GM13976 (cell line): ENCODE measurements at regions not wholly inside any gene's neighbourhood (a gene's known extent, or its start where the extent isn't known, plus 50 kb on each side); places are given as distances from the start of the nearest gene placed in this dataset.

Experiments
- DNase-seq: peaks from one replicate; pipeline ENCODE4 v3.0.0; 2012; ENCODE audit warnings: low spot score
- in situ Hi-C: fragments of 300-500 bp; cut with MboI; formaldehyde crosslinking; loops from one replicate; pipeline ENCODE4 v1.12.0; 2022; ENCODE audit warnings: low sequenced_read_pairs, mixed read lengths, inconsistent platforms; ENCODE audit not compliant: unreplicated experiment
- TF ChIP-seq, protein P1 (sequence below): IDR thresholded peaks from 2 replicates; pipeline ENCODE4 v1.5.1; 2012; ENCODE audit warnings: borderline replicate concordance, mild to moderate bottlenecking; ENCODE audit not compliant: insufficient read depth; ENCODE audit errors: extremely low read depth, missing control alignments, control extremely low read depth

- no peak for DNase-seq
- in situ Hi-C loops = no loop called here
- TF ChIP-seq, protein P1, sequence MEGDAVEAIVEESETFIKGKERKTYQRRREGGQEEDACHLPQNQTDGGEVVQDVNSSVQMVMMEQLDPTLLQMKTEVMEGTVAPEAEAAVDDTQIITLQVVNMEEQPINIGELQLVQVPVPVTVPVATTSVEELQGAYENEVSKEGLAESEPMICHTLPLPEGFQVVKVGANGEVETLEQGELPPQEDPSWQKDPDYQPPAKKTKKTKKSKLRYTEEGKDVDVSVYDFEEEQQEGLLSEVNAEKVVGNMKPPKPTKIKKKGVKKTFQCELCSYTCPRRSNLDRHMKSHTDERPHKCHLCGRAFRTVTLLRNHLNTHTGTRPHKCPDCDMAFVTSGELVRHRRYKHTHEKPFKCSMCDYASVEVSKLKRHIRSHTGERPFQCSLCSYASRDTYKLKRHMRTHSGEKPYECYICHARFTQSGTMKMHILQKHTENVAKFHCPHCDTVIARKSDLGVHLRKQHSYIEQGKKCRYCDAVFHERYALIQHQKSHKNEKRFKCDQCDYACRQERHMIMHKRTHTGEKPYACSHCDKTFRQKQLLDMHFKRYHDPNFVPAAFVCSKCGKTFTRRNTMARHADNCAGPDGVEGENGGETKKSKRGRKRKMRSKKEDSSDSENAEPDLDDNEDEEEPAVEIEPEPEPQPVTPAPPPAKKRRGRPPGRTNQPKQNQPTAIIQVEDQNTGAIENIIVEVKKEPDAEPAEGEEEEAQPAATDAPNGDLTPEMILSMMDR = no peak
Observed at GRCh38 chr7:47202146-47202783, 379.6 kb downstream of the TNS3 start.

DNA sequence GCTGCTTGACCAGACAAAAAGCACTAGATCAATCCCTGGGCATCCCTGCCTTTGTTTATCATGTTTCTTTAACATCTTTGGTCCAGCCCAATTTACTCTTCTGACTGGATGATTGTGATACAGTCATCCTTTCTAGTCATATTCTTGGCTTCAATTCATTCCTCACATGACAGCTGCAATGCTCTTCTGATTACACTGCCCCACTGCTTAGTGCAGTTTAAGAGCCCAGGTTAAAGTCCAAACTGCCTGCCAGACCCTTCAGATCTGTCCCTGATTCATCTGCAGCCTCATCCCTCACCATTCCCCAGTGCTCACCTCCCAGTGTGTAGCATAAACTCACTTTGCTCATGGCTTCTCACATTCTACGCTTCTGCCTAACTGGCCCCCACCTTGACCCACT lies 383.8 kb downstream of the TNS3 start:
- DNase-seq = no peak
- in situ Hi-C loops = loop anchor here (25.0 kb wide), 2 partner anchors 836 to 1286 kb away; partner anchors contain the start of gene IGFBP3
- TF ChIP-seq, protein P1 = no peak

DNA sequence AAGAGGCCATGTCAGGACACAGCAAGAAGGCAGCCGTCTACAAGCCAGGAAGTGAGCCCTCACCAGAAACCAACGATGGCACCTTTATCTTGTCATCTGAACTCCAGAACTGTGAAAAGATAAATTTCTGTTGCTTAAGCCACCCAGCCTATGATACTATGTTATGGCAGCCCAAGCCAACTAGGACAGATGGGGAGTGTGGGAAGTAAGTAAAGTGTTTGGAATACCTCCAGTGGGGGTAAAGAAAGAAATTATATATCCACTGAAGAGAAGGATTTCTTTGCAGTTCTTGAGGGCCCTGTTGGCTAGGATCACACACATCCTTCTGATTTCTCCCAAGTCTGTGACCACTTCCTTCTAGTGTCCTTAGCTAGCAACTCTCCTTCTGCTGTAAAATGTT lies 384.4 kb downstream of the TNS3 start:
- DNase-seq = no peak
- in situ Hi-C loops = loop anchor here (25.0 kb wide), 2 partner anchors 835 to 1285 kb away; partner anchors contain the start of gene IGFBP3

DNA sequence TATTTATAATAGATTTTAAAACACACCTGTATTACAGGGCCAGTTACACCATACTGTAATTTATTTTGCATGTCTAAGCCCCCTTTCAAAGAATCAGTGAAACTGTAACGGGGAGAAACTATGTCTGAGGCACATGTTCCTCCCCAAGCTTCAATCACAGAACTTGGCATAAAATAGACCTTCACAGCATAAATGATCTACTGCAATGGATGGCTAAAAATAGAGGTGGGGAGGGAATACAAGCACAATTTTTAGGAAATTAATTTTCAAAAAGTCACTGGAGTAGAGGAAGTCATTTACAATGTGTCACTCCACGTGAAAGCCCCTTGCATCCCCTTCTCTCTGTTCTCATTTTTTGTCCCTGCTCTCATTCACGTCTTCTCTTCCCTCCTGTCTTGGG lies 385.2 kb downstream of the TNS3 start:
- TF ChIP-seq, protein P1 = no peak
- in situ Hi-C loops = loop anchor here (25.0 kb wide), 2 partner anchors 834 to 1284 kb away; partner anchors contain the start of gene IGFBP3
- DNase-seq = no peak

More for the DNA sequence above, 384.4 kb downstream of the TNS3 start:
- TF ChIP-seq, protein P1 = no peak

- DNase-seq = no peak
- TF ChIP-seq, protein P1 = no peak
- in situ Hi-C loops = loop anchor here (25.0 kb wide), 2 partner anchors 834 to 1284 kb away; partner anchors contain the start of gene IGFBP3
Observed at GRCh38 chr7:47196106-47196645, 385.7 kb downstream of the TNS3 start.

DNA sequence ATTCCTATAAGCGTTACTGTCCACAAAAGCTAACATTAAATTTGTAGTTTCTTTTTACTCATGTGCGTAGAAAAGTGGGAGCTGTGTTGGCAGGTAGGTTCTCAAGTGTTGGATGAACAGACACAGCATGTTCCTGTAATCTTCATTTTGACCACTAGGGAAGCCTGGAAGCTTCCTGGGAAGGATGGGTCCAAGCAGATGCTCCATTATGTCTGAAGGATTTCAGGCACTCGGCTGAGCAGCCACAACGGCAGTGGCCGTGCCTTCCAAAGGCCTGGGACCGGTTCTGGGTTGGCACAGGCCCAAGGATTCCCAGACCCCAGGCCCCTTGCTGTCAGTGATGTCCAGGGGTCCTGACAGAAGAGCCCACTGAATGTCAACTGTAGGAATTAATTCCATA lies 386.3 kb downstream of the TNS3 start:
- in situ Hi-C loops = loop anchor here (25.0 kb wide), 2 partner anchors 833 to 1283 kb away; partner anchors contain the start of gene IGFBP3
- TF ChIP-seq, protein P1 = no peak

More for the DNA sequence above, 386.3 kb downstream of the TNS3 start:
- no peak for DNase-seq
